ENCODE measurements at regions not wholly inside any gene's neighbourhood (a gene's known extent, or its start where the extent isn't known, plus 50 kb on each side); places are given as distances from the start of the nearest gene placed in this dataset.

DNA sequence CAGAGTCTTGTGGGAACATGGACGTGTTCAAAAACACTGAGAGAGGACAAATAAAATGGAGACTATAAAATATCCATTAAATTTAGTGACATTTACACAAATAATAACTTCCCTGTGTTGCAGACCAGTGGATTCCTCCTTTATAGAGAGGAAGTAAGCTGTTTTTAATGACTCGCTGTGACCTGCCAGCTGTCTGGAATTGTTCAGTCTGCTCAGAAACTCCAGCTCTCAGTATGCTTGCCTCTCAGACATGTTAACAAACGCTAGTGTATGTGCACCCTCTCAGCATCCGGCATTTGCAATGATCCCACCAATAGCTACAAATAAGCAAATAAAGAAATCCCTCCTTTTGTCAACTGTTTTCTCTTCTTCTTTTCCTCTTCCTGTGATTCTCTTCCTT is 158.0 kb upstream of the TCF21 start:
- TF ChIP-seq, protein P1, sequence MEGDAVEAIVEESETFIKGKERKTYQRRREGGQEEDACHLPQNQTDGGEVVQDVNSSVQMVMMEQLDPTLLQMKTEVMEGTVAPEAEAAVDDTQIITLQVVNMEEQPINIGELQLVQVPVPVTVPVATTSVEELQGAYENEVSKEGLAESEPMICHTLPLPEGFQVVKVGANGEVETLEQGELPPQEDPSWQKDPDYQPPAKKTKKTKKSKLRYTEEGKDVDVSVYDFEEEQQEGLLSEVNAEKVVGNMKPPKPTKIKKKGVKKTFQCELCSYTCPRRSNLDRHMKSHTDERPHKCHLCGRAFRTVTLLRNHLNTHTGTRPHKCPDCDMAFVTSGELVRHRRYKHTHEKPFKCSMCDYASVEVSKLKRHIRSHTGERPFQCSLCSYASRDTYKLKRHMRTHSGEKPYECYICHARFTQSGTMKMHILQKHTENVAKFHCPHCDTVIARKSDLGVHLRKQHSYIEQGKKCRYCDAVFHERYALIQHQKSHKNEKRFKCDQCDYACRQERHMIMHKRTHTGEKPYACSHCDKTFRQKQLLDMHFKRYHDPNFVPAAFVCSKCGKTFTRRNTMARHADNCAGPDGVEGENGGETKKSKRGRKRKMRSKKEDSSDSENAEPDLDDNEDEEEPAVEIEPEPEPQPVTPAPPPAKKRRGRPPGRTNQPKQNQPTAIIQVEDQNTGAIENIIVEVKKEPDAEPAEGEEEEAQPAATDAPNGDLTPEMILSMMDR (IDR thresholded peaks at IDR 0.05) = no peak
- no peak for TF ChIP-seq EP300 (IDR thresholded peaks at IDR 0.05)
